GM12891 (cell line): ENCODE measurements at regions not wholly inside any gene's neighbourhood (a gene's known extent, or its start where the extent isn't known, plus 50 kb on each side); places are given as distances from the start of the nearest gene placed in this dataset.

ENCODE experiments used
- PAX5 ChIP-seq: IDR thresholded peaks from 2 replicates; pipeline ENCODE4 v1.6.1; 2011; ENCODE audit warnings: low read length, moderate library complexity, mild to moderate bottlenecking; ENCODE audit not compliant: insufficient read depth, severe bottlenecking
- POLR2A ChIP-seq: IDR thresholded peaks from 2 replicates; pipeline ENCODE4 v1.6.1; 2011; ENCODE audit warnings: low read depth, low read length, control low read depth
- POLR2AphosphoS5 ChIP-seq: IDR thresholded peaks from 2 replicates; pipeline ENCODE4 v1.6.1; 2011; ENCODE audit warnings: low read depth, low read length, control low read depth
- SPI1 ChIP-seq: IDR thresholded peaks from 2 replicates; pipeline ENCODE4 v1.6.1; 2011; ENCODE audit warnings: low read depth, low read length, control low read depth
- TAF1 ChIP-seq: IDR thresholded peaks from 2 replicates; pipeline ENCODE4 v1.6.1; 2011; ENCODE audit warnings: low read depth, low read length, control low read depth

- TF ChIP-seq POLR2A (no peak), SPI1 (no peak), POLR2AphosphoS5 (no peak), TAF1 (no peak), PAX5 (no peak)
Observed at GRCh38 chr7:45368129-45368807, 205.9 kb upstream of the ADCY1 start.
